H1 (cell line): ENCODE measurements at regions not wholly inside any gene's neighbourhood (a gene's known extent, or its start where the extent isn't known, plus 50 kb on each side); places are given as distances from the start of the nearest gene placed in this dataset.

ENCODE experiments used
- TF ChIP-seq, protein P1 (sequence below): fragments of 300-600 bp; sonication (generic); IDR thresholded peaks from 2 replicates; pipeline ENCODE4 v1.7.1; 2012; ENCODE audit warnings: low read length, moderate library complexity, mild to moderate bottlenecking, inconsistent platforms; ENCODE audit not compliant: insufficient replicate concordance

DNA sequence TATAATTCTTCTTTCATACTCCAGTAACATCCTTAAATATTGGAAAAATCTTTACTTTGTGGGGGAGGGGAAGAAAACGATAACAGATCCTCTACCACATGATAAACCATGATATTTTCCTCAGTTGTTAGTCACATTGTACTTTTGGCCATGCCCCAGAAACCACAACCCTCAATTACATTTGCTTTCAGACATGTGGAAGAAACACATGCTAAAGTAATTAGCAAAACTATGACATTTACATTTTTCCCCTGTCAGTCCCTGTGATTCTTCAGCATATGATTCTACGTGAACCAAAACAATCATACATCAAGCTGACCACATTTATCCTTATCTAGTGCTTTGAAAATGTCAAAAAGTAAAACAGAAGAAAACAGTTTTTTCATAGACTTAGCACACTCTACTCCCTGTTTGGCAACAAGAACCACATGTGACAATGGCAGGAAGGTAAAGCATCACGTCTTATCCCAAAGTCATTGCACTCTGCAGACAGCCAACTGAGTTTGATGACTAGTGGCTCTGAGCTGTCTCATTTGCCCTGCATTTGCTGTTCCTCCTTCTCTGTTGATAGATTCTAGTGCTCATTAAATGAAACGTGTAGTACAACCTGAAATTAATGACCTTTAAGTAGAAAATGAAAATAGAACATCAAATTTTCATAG, 505.8 kb upstream of the MARCKS start (continued):
- TF ChIP-seq, protein P1, sequence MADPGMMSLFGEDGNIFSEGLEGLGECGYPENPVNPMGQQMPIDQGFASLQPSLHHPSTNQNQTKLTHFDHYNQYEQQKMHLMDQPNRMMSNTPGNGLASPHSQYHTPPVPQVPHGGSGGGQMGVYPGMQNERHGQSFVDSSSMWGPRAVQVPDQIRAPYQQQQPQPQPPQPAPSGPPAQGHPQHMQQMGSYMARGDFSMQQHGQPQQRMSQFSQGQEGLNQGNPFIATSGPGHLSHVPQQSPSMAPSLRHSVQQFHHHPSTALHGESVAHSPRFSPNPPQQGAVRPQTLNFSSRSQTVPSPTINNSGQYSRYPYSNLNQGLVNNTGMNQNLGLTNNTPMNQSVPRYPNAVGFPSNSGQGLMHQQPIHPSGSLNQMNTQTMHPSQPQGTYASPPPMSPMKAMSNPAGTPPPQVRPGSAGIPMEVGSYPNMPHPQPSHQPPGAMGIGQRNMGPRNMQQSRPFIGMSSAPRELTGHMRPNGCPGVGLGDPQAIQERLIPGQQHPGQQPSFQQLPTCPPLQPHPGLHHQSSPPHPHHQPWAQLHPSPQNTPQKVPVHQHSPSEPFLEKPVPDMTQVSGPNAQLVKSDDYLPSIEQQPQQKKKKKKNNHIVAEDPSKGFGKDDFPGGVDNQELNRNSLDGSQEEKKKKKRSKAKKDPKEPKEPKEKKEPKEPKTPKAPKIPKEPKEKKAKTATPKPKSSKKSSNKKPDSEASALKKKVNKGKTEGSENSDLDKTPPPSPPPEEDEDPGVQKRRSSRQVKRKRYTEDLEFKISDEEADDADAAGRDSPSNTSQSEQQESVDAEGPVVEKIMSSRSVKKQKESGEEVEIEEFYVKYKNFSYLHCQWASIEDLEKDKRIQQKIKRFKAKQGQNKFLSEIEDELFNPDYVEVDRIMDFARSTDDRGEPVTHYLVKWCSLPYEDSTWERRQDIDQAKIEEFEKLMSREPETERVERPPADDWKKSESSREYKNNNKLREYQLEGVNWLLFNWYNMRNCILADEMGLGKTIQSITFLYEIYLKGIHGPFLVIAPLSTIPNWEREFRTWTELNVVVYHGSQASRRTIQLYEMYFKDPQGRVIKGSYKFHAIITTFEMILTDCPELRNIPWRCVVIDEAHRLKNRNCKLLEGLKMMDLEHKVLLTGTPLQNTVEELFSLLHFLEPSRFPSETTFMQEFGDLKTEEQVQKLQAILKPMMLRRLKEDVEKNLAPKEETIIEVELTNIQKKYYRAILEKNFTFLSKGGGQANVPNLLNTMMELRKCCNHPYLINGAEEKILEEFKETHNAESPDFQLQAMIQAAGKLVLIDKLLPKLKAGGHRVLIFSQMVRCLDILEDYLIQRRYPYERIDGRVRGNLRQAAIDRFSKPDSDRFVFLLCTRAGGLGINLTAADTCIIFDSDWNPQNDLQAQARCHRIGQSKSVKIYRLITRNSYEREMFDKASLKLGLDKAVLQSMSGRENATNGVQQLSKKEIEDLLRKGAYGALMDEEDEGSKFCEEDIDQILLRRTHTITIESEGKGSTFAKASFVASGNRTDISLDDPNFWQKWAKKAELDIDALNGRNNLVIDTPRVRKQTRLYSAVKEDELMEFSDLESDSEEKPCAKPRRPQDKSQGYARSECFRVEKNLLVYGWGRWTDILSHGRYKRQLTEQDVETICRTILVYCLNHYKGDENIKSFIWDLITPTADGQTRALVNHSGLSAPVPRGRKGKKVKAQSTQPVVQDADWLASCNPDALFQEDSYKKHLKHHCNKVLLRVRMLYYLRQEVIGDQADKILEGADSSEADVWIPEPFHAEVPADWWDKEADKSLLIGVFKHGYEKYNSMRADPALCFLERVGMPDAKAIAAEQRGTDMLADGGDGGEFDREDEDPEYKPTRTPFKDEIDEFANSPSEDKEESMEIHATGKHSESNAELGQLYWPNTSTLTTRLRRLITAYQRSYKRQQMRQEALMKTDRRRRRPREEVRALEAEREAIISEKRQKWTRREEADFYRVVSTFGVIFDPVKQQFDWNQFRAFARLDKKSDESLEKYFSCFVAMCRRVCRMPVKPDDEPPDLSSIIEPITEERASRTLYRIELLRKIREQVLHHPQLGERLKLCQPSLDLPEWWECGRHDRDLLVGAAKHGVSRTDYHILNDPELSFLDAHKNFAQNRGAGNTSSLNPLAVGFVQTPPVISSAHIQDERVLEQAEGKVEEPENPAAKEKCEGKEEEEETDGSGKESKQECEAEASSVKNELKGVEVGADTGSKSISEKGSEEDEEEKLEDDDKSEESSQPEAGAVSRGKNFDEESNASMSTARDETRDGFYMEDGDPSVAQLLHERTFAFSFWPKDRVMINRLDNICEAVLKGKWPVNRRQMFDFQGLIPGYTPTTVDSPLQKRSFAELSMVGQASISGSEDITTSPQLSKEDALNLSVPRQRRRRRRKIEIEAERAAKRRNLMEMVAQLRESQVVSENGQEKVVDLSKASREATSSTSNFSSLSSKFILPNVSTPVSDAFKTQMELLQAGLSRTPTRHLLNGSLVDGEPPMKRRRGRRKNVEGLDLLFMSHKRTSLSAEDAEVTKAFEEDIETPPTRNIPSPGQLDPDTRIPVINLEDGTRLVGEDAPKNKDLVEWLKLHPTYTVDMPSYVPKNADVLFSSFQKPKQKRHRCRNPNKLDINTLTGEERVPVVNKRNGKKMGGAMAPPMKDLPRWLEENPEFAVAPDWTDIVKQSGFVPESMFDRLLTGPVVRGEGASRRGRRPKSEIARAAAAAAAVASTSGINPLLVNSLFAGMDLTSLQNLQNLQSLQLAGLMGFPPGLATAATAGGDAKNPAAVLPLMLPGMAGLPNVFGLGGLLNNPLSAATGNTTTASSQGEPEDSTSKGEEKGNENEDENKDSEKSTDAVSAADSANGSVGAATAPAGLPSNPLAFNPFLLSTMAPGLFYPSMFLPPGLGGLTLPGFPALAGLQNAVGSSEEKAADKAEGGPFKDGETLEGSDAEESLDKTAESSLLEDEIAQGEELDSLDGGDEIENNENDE: no peak
